Panc1 (cell line): ENCODE measurements at regions not wholly inside any gene's neighbourhood (a gene's known extent, or its start where the extent isn't known, plus 50 kb on each side); places are given as distances from the start of the nearest gene placed in this dataset.

Experiments
- POLR2AphosphoS5 ChIP-seq: IDR thresholded peaks from 2 replicates; pipeline ENCODE4 v1.6.1; 2012; ENCODE audit warnings: mild to moderate bottlenecking, low read depth, low read length, moderate library complexity
- SIN3A ChIP-seq: IDR thresholded peaks from 2 replicates; pipeline ENCODE4 v1.6.1; 2012; ENCODE audit warnings: low read depth, mild to moderate bottlenecking, low read length, moderate library complexity, borderline replicate concordance; ENCODE audit not compliant: insufficient read depth
- TCF7L2 ChIP-seq: IDR thresholded peaks from 2 replicates; pipeline ENCODE4 v1.6.1; 2011; ENCODE audit warnings: mild to moderate bottlenecking, low read depth, low read length, inconsistent platforms
- TF ChIP-seq, protein P1 (sequence below): fragments of 450-650 bp; IDR thresholded peaks from 2 replicates; pipeline ENCODE4 v1.5.1; 2017; ENCODE audit warnings: mild to moderate bottlenecking
- TF ChIP-seq, protein P2 (sequence below), 2 experiments: IDR thresholded peaks; 2 replicates each; pipeline ENCODE4 v1.6.1; 2011 to 2012; ENCODE audit warnings: low read depth in 2 of 2, control low read depth in 1 of 2, low read length in 1 of 2, mild to moderate bottlenecking in 1 of 2, moderate library complexity in 1 of 2; ENCODE audit not compliant: insufficient read depth in 1 of 2

DNA sequence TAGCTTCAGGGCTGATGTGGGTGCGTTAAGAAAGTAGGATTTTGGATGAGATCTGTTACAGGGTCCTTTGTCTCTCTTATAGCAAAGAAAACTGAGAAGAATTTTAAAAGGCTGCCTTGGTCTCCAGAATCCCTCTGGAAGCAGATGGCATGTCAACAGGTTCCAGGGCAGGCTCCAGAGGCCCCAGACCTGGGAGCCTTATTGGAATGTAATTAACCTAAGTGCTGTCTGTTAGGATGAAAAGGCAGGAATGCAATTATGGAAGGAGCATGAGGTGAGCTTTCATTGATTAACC is 97.2 kb upstream of the PKDCC start:
- TF ChIP-seq, protein P1, sequence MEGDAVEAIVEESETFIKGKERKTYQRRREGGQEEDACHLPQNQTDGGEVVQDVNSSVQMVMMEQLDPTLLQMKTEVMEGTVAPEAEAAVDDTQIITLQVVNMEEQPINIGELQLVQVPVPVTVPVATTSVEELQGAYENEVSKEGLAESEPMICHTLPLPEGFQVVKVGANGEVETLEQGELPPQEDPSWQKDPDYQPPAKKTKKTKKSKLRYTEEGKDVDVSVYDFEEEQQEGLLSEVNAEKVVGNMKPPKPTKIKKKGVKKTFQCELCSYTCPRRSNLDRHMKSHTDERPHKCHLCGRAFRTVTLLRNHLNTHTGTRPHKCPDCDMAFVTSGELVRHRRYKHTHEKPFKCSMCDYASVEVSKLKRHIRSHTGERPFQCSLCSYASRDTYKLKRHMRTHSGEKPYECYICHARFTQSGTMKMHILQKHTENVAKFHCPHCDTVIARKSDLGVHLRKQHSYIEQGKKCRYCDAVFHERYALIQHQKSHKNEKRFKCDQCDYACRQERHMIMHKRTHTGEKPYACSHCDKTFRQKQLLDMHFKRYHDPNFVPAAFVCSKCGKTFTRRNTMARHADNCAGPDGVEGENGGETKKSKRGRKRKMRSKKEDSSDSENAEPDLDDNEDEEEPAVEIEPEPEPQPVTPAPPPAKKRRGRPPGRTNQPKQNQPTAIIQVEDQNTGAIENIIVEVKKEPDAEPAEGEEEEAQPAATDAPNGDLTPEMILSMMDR, result no peak
- TF ChIP-seq POLR2AphosphoS5 (no peak), SIN3A (no peak), TCF7L2 (no peak)
- TF ChIP-seq, protein P2, sequence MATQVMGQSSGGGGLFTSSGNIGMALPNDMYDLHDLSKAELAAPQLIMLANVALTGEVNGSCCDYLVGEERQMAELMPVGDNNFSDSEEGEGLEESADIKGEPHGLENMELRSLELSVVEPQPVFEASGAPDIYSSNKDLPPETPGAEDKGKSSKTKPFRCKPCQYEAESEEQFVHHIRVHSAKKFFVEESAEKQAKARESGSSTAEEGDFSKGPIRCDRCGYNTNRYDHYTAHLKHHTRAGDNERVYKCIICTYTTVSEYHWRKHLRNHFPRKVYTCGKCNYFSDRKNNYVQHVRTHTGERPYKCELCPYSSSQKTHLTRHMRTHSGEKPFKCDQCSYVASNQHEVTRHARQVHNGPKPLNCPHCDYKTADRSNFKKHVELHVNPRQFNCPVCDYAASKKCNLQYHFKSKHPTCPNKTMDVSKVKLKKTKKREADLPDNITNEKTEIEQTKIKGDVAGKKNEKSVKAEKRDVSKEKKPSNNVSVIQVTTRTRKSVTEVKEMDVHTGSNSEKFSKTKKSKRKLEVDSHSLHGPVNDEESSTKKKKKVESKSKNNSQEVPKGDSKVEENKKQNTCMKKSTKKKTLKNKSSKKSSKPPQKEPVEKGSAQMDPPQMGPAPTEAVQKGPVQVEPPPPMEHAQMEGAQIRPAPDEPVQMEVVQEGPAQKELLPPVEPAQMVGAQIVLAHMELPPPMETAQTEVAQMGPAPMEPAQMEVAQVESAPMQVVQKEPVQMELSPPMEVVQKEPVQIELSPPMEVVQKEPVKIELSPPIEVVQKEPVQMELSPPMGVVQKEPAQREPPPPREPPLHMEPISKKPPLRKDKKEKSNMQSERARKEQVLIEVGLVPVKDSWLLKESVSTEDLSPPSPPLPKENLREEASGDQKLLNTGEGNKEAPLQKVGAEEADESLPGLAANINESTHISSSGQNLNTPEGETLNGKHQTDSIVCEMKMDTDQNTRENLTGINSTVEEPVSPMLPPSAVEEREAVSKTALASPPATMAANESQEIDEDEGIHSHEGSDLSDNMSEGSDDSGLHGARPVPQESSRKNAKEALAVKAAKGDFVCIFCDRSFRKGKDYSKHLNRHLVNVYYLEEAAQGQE (IDR thresholded peaks at IDR 0.05; ENCODE audit: insufficient read depth in 1 of 2, low read depth in 2 of 2, low read length in 1 of 2), result no peak
